Gastrocnemius medialis (tissue), 4 donors: ENCODE measurements at regions not wholly inside any gene's neighbourhood (a gene's known extent, or its start where the extent isn't known, plus 50 kb on each side); places are given as distances from the start of the nearest gene placed in this dataset.

Experiments
- CTCF ChIP-seq, 5 experiments: fragments of 450-650 bp in 3 of 5; fragments of 200-600 bp in 2 of 5; sonication (generic) in 2 of 5; IDR thresholded peaks in 4 of 5; conservative IDR thresholded peaks in 1 of 5; 1 replicate in 4 of 5; 2 replicates in 1 of 5; pipeline ENCODE4 v1.5.1; 2016 to 2019; ENCODE audit warnings: antibody characterized with exemption in 5 of 5, mild to moderate bottlenecking in 3 of 5, moderate library complexity in 3 of 5
- POLR2A ChIP-seq, 2 donors: fragments of 450-650 bp; IDR thresholded peaks; one replicate each; pipeline ENCODE4 v1.6.1; 2017; ENCODE audit warnings: antibody characterized with exemption in 2 of 2, mild to moderate bottlenecking in 2 of 2, moderate library complexity in 2 of 2

GRCh38 chr4:124583797-124584196 is 128.7 kb downstream of the ANKRD50 start:
- TF ChIP-seq CTCF (IDR thresholded peaks at IDR 0.05 in 4 of 5, conservative IDR thresholded peaks at IDR 0.05 in 1 of 5) (no peak), POLR2A (IDR thresholded peaks at IDR 0.05) (no peak)
